NB4 (cell line): ENCODE measurements at regions not wholly inside any gene's neighbourhood (a gene's known extent, or its start where the extent isn't known, plus 50 kb on each side); places are given as distances from the start of the nearest gene placed in this dataset.

Source experiments
- MAX ChIP-seq: IDR thresholded peaks from 2 replicates; pipeline ENCODE4 v1.6.1; 2011; ENCODE audit warnings: low read depth, low read length
- MYC ChIP-seq: IDR thresholded peaks from 2 replicates; pipeline ENCODE4 v1.6.1; 2011; ENCODE audit warnings: low read depth, low read length
- POLR2A ChIP-seq: IDR thresholded peaks from 2 replicates; pipeline ENCODE4 v1.6.1; 2011; ENCODE audit warnings: mild to moderate bottlenecking; ENCODE audit not compliant: insufficient read length; ENCODE audit errors: extremely low read depth

- TF ChIP-seq MAX = no peak
- TF ChIP-seq MYC = no peak
- TF ChIP-seq POLR2A = no peak
Measured at GRCh38 chr3:162658003-162658402, 1161.4 kb downstream of the OTOL1 start.
